ENCODE measurements at regions not wholly inside any gene's neighbourhood (a gene's known extent, or its start where the extent isn't known, plus 50 kb on each side); places are given as distances from the start of the nearest gene placed in this dataset.

GRCh38 chr4:12778191-12778590 lies 705.9 kb downstream of the RAB28 start:
- no peaks in the 10 kb centered on the region for H3K36me3 ChIP-seq (ENCODE audit: control insufficient read depth, insufficient read depth, low read length)
- no peak overlapping the region for H3K4me3 ChIP-seq (ENCODE audit: low read depth, low read length)
- H3K9ac ChIP-seq (ENCODE audit: low read depth, low read length): no peak overlapping the region
- no peaks in the 10 kb centered on the region for H3K4me1 ChIP-seq (ENCODE audit: control insufficient read depth, insufficient read depth, low read length)
- no peaks in the 10 kb centered on the region for H3K9me3 ChIP-seq (ENCODE audit: control insufficient read depth, insufficient read depth, low read length)
- no peaks in the 10 kb centered on the region for H3K27me3 ChIP-seq (ENCODE audit: control insufficient read depth, insufficient read depth, low read length)

- Histone ChIP-seq H3K36me3 (ENCODE audit: control insufficient read depth, insufficient read depth, low read length) (no peaks in the 10 kb centered on the region), H3K4me1 (ENCODE audit: control insufficient read depth, insufficient read depth, low read length) (no peaks in the 10 kb centered on the region), H3K9ac (ENCODE audit: low read depth, low read length) (no peak overlapping the region), H3K9me3 (ENCODE audit: control insufficient read depth, insufficient read depth, low read length) (no peaks in the 10 kb centered on the region), H3K4me3 (ENCODE audit: low read depth, low read length) (no peak overlapping the region), H3K27me3 (ENCODE audit: control insufficient read depth, insufficient read depth, low read length) (no peaks in the 10 kb centered on the region)
Observed at GRCh38 chr4:12770351-12770750, 713.8 kb downstream of the RAB28 start.

GRCh38 chr4:12761694-12762093 lies 722.4 kb downstream of the RAB28 start:
- H3K4me3 ChIP-seq (ENCODE audit: low read depth, low read length): no peak overlapping the region
- no peaks in the 10 kb centered on the region for H3K27me3 ChIP-seq (ENCODE audit: control insufficient read depth, insufficient read depth, low read length)
- no peaks in the 10 kb centered on the region for H3K4me1 ChIP-seq (ENCODE audit: control insufficient read depth, insufficient read depth, low read length)
- no peak overlapping the region for H3K9ac ChIP-seq (ENCODE audit: low read depth, low read length)
- H3K36me3 ChIP-seq (ENCODE audit: control insufficient read depth, insufficient read depth, low read length): no peaks in the 10 kb centered on the region
- H3K9me3 ChIP-seq (ENCODE audit: control insufficient read depth, insufficient read depth, low read length): no peaks in the 10 kb centered on the region

GRCh38 chr4:12747154-12747553 lies 737.0 kb downstream of the RAB28 start:
- Histone ChIP-seq H3K9ac (ENCODE audit: low read depth, low read length) (no peak overlapping the region), H3K27me3 (ENCODE audit: control insufficient read depth, insufficient read depth, low read length) (no peaks in the 10 kb centered on the region), H3K36me3 (ENCODE audit: control insufficient read depth, insufficient read depth, low read length) (no peaks in the 10 kb centered on the region), H3K9me3 (ENCODE audit: control insufficient read depth, insufficient read depth, low read length) (no peaks in the 10 kb centered on the region), H3K4me1 (ENCODE audit: control insufficient read depth, insufficient read depth, low read length) (no peaks in the 10 kb centered on the region), H3K4me3 (ENCODE audit: low read depth, low read length) (no peak overlapping the region)

- no peaks in the 10 kb centered on the region for H3K4me1 ChIP-seq (ENCODE audit: control insufficient read depth, insufficient read depth, low read length)
- H3K9ac ChIP-seq (ENCODE audit: low read depth, low read length): no peak overlapping the region
- H3K36me3 ChIP-seq (ENCODE audit: control insufficient read depth, insufficient read depth, low read length): no peaks in the 10 kb centered on the region
- H3K27me3 ChIP-seq (ENCODE audit: control insufficient read depth, insufficient read depth, low read length): no peaks in the 10 kb centered on the region
- no peak overlapping the region for H3K4me3 ChIP-seq (ENCODE audit: low read depth, low read length)
- H3K9me3 ChIP-seq (ENCODE audit: control insufficient read depth, insufficient read depth, low read length): no peaks in the 10 kb centered on the region
Observed at GRCh38 chr4:12746221-12746620, 737.9 kb downstream of the RAB28 start.

- Histone ChIP-seq H3K27me3 (ENCODE audit: control insufficient read depth, insufficient read depth, low read length) (no peaks in the 10 kb centered on the region), H3K9me3 (ENCODE audit: control insufficient read depth, insufficient read depth, low read length) (no peaks in the 10 kb centered on the region), H3K4me3 (ENCODE audit: low read depth, low read length) (no peak overlapping the region), H3K9ac (ENCODE audit: low read depth, low read length) (no peak overlapping the region), H3K36me3 (ENCODE audit: control insufficient read depth, insufficient read depth, low read length) (no peaks in the 10 kb centered on the region), H3K4me1 (ENCODE audit: control insufficient read depth, insufficient read depth, low read length) (no peaks in the 10 kb centered on the region)
Observed at GRCh38 chr4:12734586-12734985, 749.6 kb downstream of the RAB28 start.

GRCh38 chr4:12729384-12729783 lies 754.8 kb downstream of the RAB28 start:
- Histone ChIP-seq H3K9ac (ENCODE audit: low read depth, low read length) (no peak overlapping the region), H3K27me3 (ENCODE audit: control insufficient read depth, insufficient read depth, low read length) (no peaks in the 10 kb centered on the region), H3K4me1 (ENCODE audit: control insufficient read depth, insufficient read depth, low read length) (peaks cover 1% of the 10 kb centered on the region), H3K36me3 (ENCODE audit: control insufficient read depth, insufficient read depth, low read length) (no peaks in the 10 kb centered on the region), H3K4me3 (ENCODE audit: low read depth, low read length) (no peak overlapping the region), H3K9me3 (ENCODE audit: control insufficient read depth, insufficient read depth, low read length) (no peaks in the 10 kb centered on the region)

GRCh38 chr4:12724510-12724909 lies 759.6 kb downstream of the RAB28 start:
- H3K4me3 ChIP-seq (ENCODE audit: low read depth, low read length): no peak overlapping the region
- no peak overlapping the region for H3K9ac ChIP-seq (ENCODE audit: low read depth, low read length)
- H3K9me3 ChIP-seq (ENCODE audit: control insufficient read depth, insufficient read depth, low read length): no peaks in the 10 kb centered on the region
- peaks cover 3% of the 10 kb centered on the region for H3K4me1 ChIP-seq (ENCODE audit: control insufficient read depth, insufficient read depth, low read length)
- no peaks in the 10 kb centered on the region for H3K36me3 ChIP-seq (ENCODE audit: control insufficient read depth, insufficient read depth, low read length)
- H3K27me3 ChIP-seq (ENCODE audit: control insufficient read depth, insufficient read depth, low read length): no peaks in the 10 kb centered on the region

GRCh38 chr4:12723849-12724447 lies 760.2 kb downstream of the RAB28 start:
- no peak overlapping the region for H3K9ac ChIP-seq (ENCODE audit: low read depth, low read length)
- no peak overlapping the region for H3K4me3 ChIP-seq (ENCODE audit: low read depth, low read length)
- no peaks in the 10 kb centered on the region for H3K36me3 ChIP-seq (ENCODE audit: control insufficient read depth, insufficient read depth, low read length)
- H3K4me1 ChIP-seq (ENCODE audit: control insufficient read depth, insufficient read depth, low read length): peaks cover 3% of the 10 kb centered on the region
- H3K9me3 ChIP-seq (ENCODE audit: control insufficient read depth, insufficient read depth, low read length): no peaks in the 10 kb centered on the region
- H3K27me3 ChIP-seq (ENCODE audit: control insufficient read depth, insufficient read depth, low read length): no peaks in the 10 kb centered on the region

GRCh38 chr4:12716896-12717295 lies 767.2 kb downstream of the RAB28 start:
- Histone ChIP-seq H3K4me3 (ENCODE audit: low read depth, low read length) (no peak overlapping the region), H3K27me3 (ENCODE audit: control insufficient read depth, insufficient read depth, low read length) (no peaks in the 10 kb centered on the region), H3K9me3 (ENCODE audit: control insufficient read depth, insufficient read depth, low read length) (no peaks in the 10 kb centered on the region), H3K36me3 (ENCODE audit: control insufficient read depth, insufficient read depth, low read length) (no peaks in the 10 kb centered on the region), H3K4me1 (ENCODE audit: control insufficient read depth, insufficient read depth, low read length) (no peaks in the 10 kb centered on the region), H3K9ac (ENCODE audit: low read depth, low read length) (no peak overlapping the region)

- Histone ChIP-seq H3K36me3 (ENCODE audit: control insufficient read depth, insufficient read depth, low read length) (no peaks in the 10 kb centered on the region), H3K9me3 (ENCODE audit: control insufficient read depth, insufficient read depth, low read length) (no peaks in the 10 kb centered on the region), H3K4me3 (ENCODE audit: low read depth, low read length) (no peak overlapping the region), H3K4me1 (ENCODE audit: control insufficient read depth, insufficient read depth, low read length) (no peaks in the 10 kb centered on the region), H3K27me3 (ENCODE audit: control insufficient read depth, insufficient read depth, low read length) (no peaks in the 10 kb centered on the region), H3K9ac (ENCODE audit: low read depth, low read length) (no peak overlapping the region)
Observed at GRCh38 chr4:12712648-12713339, 771.3 kb downstream of the RAB28 start.

GRCh38 chr4:12707381-12708175 lies 776.6 kb downstream of the RAB28 start:
- Histone ChIP-seq H3K27me3 (ENCODE audit: control insufficient read depth, insufficient read depth, low read length) (no peaks in the 10 kb centered on the region), H3K4me3 (ENCODE audit: low read depth, low read length) (no peak overlapping the region), H3K4me1 (ENCODE audit: control insufficient read depth, insufficient read depth, low read length) (no peaks in the 10 kb centered on the region), H3K36me3 (ENCODE audit: control insufficient read depth, insufficient read depth, low read length) (no peaks in the 10 kb centered on the region), H3K9me3 (ENCODE audit: control insufficient read depth, insufficient read depth, low read length) (no peaks in the 10 kb centered on the region), H3K9ac (ENCODE audit: low read depth, low read length) (no peak overlapping the region)

All from iPS-15b (cell line).